ENCODE measurements at regions not wholly inside any gene's neighbourhood (a gene's known extent, or its start where the extent isn't known, plus 50 kb on each side); places are given as distances from the start of the nearest gene placed in this dataset.

GRCh38 chr11:19323502-19323901 is 82.8 kb upstream of the E2F8 start:
- CTCF ChIA-PET, result no interaction called here
- Mint-ChIP-seq H3K9me3 (no peaks in the 10 kb centered on the region), H3K27me3 (peaks cover 35% of the 10 kb centered on the region), H3K36me3 (ENCODE audit: low read depth) (no peaks in the 10 kb centered on the region), H3K27ac (no peak overlapping the region), H3K4me3 (no peak overlapping the region), H3K4me1 (no peaks in the 10 kb centered on the region)
- no peak for DNase-seq
- POLR2A ChIA-PET, result no interaction called here

- ChIA-PET POLR2A (no interaction called here), CTCF (no interaction called here)
- H3K36me3 Mint-ChIP-seq (ENCODE audit: low read depth), result no peaks in the 10 kb centered on the region
- DNase-seq, result no peak
- no peaks in the 10 kb centered on the region for H3K4me1 Mint-ChIP-seq
- no peak overlapping the region for H3K27ac Mint-ChIP-seq
- no peak overlapping the region for H3K4me3 Mint-ChIP-seq
- H3K27me3 Mint-ChIP-seq, result peaks cover 35% of the 10 kb centered on the region
- H3K9me3 Mint-ChIP-seq, result no peaks in the 10 kb centered on the region
These were observed 80.6 kb upstream of the E2F8 start for GRCh38 chr11:19321351-19321750.

DNA sequence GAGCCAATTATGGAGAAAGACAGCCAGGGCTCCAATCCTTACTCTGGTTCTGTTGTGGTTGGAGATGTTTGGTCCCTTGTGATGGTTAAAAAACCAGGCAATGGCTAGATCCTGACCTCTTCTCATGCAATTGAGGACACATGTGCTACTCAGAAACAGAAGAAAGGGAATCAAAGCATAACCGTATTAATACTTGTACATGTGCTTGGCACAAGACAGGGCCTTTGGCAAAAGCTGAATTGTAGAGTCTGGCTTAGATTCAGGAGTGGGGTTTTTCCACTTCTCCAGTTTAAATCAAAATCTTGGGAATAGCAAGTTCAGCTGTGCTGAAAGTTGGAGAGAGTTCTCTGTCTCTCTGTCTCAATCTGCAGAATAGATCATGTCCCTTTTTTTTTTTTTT is 80.1 kb upstream of the E2F8 start:
- Mint-ChIP-seq H3K36me3 (ENCODE audit: low read depth) (no peaks in the 10 kb centered on the region), H3K9me3 (no peaks in the 10 kb centered on the region), H3K27me3 (peaks cover 35% of the 10 kb centered on the region), H3K4me3 (no peak overlapping the region), H3K4me1 (no peaks in the 10 kb centered on the region), H3K27ac (no peak overlapping the region)
- no peak for DNase-seq
- CTCF ChIA-PET, result no interaction called here
- POLR2A ChIA-PET, result no interaction called here

GRCh38 chr11:19316434-19316833 is 75.7 kb upstream of the E2F8 start:
- no peaks in the 10 kb centered on the region for H3K36me3 Mint-ChIP-seq (ENCODE audit: low read depth)
- no peak overlapping the region for H3K4me3 Mint-ChIP-seq
- no peaks in the 10 kb centered on the region for H3K4me1 Mint-ChIP-seq
- POLR2A ChIA-PET, result no interaction called here
- H3K9me3 Mint-ChIP-seq, result no peaks in the 10 kb centered on the region
- CTCF ChIA-PET, result interaction anchor here (1.1 kb wide), 1 partner anchor 57 kb away, joined by 4 read pairs; no protein-coding TSS in a partner anchor
- no peak for DNase-seq
- H3K27ac Mint-ChIP-seq, result no peak overlapping the region
- peaks cover 10% of the 10 kb centered on the region for H3K27me3 Mint-ChIP-seq

GRCh38 chr11:19315511-19315910 is 74.8 kb upstream of the E2F8 start:
- Mint-ChIP-seq H3K27ac (no peak overlapping the region), H3K36me3 (ENCODE audit: low read depth) (no peaks in the 10 kb centered on the region), H3K4me3 (no peak overlapping the region), H3K9me3 (no peaks in the 10 kb centered on the region), H3K27me3 (peaks cover 4% of the 10 kb centered on the region), H3K4me1 (no peaks in the 10 kb centered on the region)
- ChIA-PET POLR2A (no interaction called here), CTCF (no interaction called here)
- no peak for DNase-seq

GRCh38 chr11:19313140-19313539 is 72.4 kb upstream of the E2F8 start:
- Mint-ChIP-seq H3K9me3 (no peaks in the 10 kb centered on the region), H3K27me3 (peaks cover 2% of the 10 kb centered on the region), H3K4me3 (no peak overlapping the region), H3K36me3 (ENCODE audit: low read depth) (no peaks in the 10 kb centered on the region), H3K4me1 (no peaks in the 10 kb centered on the region), H3K27ac (no peak overlapping the region)
- no peak for DNase-seq
- POLR2A ChIA-PET, result no interaction called here
- CTCF ChIA-PET, result no interaction called here

GRCh38 chr11:19311308-19312030 is 70.7 kb upstream of the E2F8 start:
- no peak overlapping the region for H3K27ac Mint-ChIP-seq
- no peak overlapping the region for H3K4me3 Mint-ChIP-seq
- no peaks in the 10 kb centered on the region for H3K4me1 Mint-ChIP-seq
- CTCF ChIA-PET, result no interaction called here
- H3K9me3 Mint-ChIP-seq, result no peaks in the 10 kb centered on the region
- H3K27me3 Mint-ChIP-seq, result peaks cover 2% of the 10 kb centered on the region
- POLR2A ChIA-PET, result no interaction called here
- DNase-seq, result peak; percentile 49
- H3K36me3 Mint-ChIP-seq (ENCODE audit: low read depth), result no peaks in the 10 kb centered on the region

- ChIA-PET POLR2A (no interaction called here), CTCF (no interaction called here)
- Mint-ChIP-seq H3K27me3 (peaks cover 4% of the 10 kb centered on the region), H3K9me3 (no peaks in the 10 kb centered on the region), H3K36me3 (ENCODE audit: low read depth) (no peaks in the 10 kb centered on the region), H3K4me3 (no peak overlapping the region), H3K27ac (no peak overlapping the region), H3K4me1 (no peaks in the 10 kb centered on the region)
- DNase-seq, result no peak
These were observed 66.8 kb upstream of the E2F8 start for GRCh38 chr11:19307498-19307897.

GRCh38 chr11:19306179-19306944 is 65.6 kb upstream of the E2F8 start:
- Mint-ChIP-seq H3K4me1 (no peaks in the 10 kb centered on the region), H3K27me3 (peaks cover 6% of the 10 kb centered on the region), H3K9me3 (no peaks in the 10 kb centered on the region), H3K4me3 (no peak overlapping the region), H3K27ac (no peak overlapping the region), H3K36me3 (ENCODE audit: low read depth) (no peaks in the 10 kb centered on the region)
- DNase-seq, result no peak
- CTCF ChIA-PET, result interaction anchor here (1.0 kb wide), 1 partner anchor 236 kb away, joined by 3 read pairs; no protein-coding TSS in a partner anchor
- POLR2A ChIA-PET, result no interaction called here

DNA sequence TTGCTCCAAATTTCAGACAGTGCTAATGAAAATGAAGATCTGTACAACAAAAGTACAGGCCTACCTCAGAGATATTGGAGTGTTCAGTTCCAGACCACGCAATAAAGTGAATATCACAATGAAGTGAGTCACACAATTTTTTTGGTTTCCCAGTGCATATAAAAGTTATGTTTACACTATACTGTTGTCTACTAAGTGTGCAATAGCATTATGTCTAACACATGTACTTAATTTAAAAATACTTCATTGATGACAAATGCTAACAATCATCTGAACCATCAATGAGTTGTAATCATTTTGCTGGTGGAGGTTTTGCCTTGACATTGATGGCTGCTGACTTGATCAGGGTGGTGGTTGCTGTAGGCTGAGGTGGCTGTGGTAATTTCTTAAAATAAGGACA is 60.6 kb upstream of the E2F8 start:
- Mint-ChIP-seq H3K36me3 (ENCODE audit: low read depth) (no peaks in the 10 kb centered on the region), H3K4me1 (no peaks in the 10 kb centered on the region), H3K27me3 (peaks cover 20% of the 10 kb centered on the region), H3K9me3 (no peaks in the 10 kb centered on the region), H3K27ac (no peak overlapping the region), H3K4me3 (no peak overlapping the region)
- DNase-seq, result no peak
- POLR2A ChIA-PET, result no interaction called here
- CTCF ChIA-PET, result no interaction called here

DNA sequence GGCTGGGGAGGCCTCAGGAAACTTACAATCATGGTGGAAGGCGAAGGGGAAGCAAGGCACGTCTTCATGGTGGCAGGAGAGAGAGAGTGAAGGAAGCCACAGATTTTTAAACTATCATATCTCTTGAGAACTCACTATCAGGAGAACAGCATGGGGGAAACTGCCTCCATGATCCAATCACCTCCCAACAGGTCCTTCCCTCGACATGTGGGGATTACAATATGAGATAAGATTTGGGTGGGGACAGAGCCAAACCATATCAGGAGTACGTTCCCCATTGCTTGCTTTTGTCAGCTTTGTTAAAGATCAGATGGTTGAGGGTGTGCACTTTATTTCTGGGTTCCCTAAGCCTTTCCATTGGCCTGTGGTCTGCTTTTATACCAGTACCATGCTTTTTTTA is 53.7 kb upstream of the E2F8 start:
- no peaks in the 10 kb centered on the region for H3K36me3 Mint-ChIP-seq (ENCODE audit: low read depth)
- no peak for DNase-seq
- H3K27me3 Mint-ChIP-seq, result peaks cover 14% of the 10 kb centered on the region
- CTCF ChIA-PET, result no interaction called here
- H3K9me3 Mint-ChIP-seq, result no peaks in the 10 kb centered on the region
- no peak overlapping the region for H3K27ac Mint-ChIP-seq
- no peak overlapping the region for H3K4me3 Mint-ChIP-seq
- H3K4me1 Mint-ChIP-seq, result no peaks in the 10 kb centered on the region
- POLR2A ChIA-PET, result no interaction called here

- Mint-ChIP-seq H3K27ac (no peak overlapping the region), H3K36me3 (ENCODE audit: low read depth) (no peaks in the 10 kb centered on the region)
- POLR2A ChIA-PET, result no interaction called here
These were observed 50.3 kb upstream of the E2F8 start for GRCh38 chr11:19291064-19291463.

More at GRCh38 chr11:19291064-19291463, 50.3 kb upstream of the E2F8 start:
- H3K9me3 Mint-ChIP-seq, result no peaks in the 10 kb centered on the region
- DNase-seq, result no peak
- peaks cover 5% of the 10 kb centered on the region for H3K27me3 Mint-ChIP-seq
- no peak overlapping the region for H3K4me3 Mint-ChIP-seq
- CTCF ChIA-PET, result no interaction called here
- no peaks in the 10 kb centered on the region for H3K4me1 Mint-ChIP-seq
